ENCODE measurements at regions not wholly inside any gene's neighbourhood (a gene's known extent, or its start where the extent isn't known, plus 50 kb on each side); places are given as distances from the start of the nearest gene placed in this dataset.

GRCh38 chr17:14715561-14715960 is 414.7 kb downstream of the HS3ST3B1 start:
- DNase-seq = no peak

DNA sequence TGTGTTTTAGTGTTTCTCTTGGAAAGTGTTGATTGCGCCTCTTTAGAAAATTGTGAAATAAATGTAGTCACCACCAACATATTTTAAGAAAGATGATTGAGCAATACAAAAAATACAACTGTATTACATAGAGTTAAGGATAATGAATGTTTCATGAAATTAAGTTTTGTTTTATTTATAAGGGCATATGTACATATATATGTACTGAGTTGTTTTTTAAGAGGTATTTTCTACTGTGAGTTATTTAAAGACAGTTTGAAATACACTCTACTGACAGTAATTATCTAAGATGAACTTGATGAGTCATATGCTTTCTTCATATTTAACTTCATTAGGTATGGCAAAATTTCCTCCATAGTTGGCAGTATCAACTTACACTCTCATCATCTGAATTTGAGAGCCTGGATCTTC is 411.7 kb downstream of the HS3ST3B1 start:
- DNase-seq = no peak

- DNase-seq = no peak
Observed at GRCh38 chr17:14704121-14704520, 403.2 kb downstream of the HS3ST3B1 start.

DNA sequence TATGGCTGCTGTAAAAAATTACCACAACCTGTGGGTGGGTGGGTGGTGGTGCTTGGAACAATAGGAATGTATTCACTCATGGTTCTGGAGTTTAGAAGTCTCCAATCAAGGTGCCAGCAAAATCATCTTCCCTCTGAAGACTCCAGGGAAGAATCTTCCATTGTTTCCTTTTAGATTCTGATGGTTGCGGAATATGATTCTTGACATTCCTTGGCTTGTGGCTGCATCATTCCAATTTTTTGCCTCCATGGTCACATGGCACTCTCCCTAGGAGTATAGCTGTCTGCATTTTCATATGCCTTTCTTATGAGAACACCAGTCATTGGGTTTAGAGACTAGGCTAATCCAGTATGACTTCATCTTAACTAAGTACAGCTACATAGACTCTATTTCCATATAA is 401.0 kb downstream of the HS3ST3B1 start:
- DNase-seq = no peak

- no peak for DNase-seq
Observed at GRCh38 chr17:14699574-14700185, 398.8 kb downstream of the HS3ST3B1 start.

GRCh38 chr17:14693382-14693781 is 392.5 kb downstream of the HS3ST3B1 start:
- no peak for DNase-seq

- DNase-seq = no peak
Observed at GRCh38 chr17:14690704-14691103, 389.8 kb downstream of the HS3ST3B1 start.

GRCh38 chr17:14688134-14688533 is 387.3 kb downstream of the HS3ST3B1 start:
- DNase-seq = no peak

DNA sequence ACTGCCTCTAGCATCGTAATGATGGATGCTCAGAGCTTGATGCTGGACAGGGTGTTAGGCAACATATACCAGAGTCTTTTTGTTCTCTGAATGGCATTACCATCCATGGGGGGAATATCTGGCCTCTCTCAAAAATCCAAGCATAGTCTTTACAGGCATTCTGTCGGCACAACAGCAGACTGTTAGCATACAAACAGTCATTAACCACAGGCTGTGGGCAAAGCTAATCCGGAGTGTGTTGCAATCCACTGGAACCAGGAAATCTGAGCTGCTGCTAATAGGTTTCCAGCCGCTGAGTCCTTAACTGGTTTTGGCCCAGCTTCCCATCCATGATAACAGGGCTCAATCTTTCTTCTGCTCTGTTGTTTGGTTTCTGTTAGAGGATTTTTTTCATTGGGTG is 371.9 kb downstream of the HS3ST3B1 start:
- no peak for DNase-seq

DNA sequence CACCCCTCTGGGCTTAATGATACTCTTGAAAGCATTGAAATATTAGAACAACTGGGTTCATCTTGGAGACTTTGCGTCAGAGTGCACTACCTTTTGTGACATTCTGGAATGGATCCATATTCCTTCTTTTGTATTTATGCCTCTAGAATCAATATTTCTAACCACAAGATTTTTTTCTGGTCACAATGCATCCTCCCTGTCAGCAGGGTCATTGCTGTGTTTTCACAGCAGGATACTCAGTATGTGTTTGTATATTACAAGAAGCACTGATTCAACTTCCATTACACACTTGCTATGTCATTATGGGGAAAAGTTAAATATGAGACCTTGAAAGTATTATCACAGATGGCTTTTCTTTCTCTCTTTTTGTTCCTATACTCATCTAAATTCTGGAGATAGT is 370.0 kb downstream of the HS3ST3B1 start:
- no peak for DNase-seq

GRCh38 chr17:14664511-14664910 is 363.6 kb downstream of the HS3ST3B1 start:
- DNase-seq = no peak

DNA sequence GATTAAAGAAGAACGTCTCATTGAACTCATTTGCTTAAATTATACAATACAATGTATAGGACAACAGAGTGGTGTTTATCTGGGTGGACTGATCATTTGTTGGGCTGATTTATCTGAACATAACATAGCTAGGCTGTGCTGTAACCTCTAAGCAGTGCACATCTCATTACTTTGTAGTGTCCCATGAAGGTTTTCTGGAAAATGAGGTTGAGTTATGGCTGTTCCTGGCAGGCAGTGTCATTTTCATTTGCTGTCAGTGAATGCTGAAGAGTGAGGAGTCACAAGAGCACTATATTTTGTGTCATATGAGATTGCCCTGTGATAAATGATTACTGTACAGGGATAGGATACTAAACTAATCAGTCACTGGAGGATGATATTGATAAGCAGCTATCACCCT is 340.2 kb downstream of the HS3ST3B1 start:
- DNase-seq = no peak

DNA sequence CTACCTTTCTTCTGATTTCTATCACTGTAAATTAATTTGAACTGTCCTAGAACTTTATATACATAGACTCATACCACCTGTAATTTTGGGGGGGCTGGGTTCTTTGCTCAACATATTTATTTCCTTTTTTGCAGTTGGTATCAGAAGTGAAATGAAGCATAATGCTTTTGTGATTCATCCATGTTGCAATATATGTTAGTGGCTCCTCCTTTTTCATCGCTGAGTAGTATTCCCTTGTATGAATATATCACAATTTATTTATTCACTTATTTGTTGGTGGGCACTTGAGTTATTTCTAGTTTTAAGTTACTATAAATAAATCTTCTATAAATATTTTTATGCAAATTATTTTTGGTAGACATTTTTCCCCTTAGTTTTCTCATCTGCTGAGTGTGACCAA is 336.4 kb downstream of the HS3ST3B1 start:
- DNase-seq = no peak

GRCh38 chr17:14630621-14631020 is 329.7 kb downstream of the HS3ST3B1 start:
- DNase-seq = no peak

- DNase-seq = no peak
Observed at GRCh38 chr17:14630046-14630445, 329.2 kb downstream of the HS3ST3B1 start.

- DNase-seq = no peak
Observed at GRCh38 chr17:14622615-14623101, 321.8 kb downstream of the HS3ST3B1 start.

DNA sequence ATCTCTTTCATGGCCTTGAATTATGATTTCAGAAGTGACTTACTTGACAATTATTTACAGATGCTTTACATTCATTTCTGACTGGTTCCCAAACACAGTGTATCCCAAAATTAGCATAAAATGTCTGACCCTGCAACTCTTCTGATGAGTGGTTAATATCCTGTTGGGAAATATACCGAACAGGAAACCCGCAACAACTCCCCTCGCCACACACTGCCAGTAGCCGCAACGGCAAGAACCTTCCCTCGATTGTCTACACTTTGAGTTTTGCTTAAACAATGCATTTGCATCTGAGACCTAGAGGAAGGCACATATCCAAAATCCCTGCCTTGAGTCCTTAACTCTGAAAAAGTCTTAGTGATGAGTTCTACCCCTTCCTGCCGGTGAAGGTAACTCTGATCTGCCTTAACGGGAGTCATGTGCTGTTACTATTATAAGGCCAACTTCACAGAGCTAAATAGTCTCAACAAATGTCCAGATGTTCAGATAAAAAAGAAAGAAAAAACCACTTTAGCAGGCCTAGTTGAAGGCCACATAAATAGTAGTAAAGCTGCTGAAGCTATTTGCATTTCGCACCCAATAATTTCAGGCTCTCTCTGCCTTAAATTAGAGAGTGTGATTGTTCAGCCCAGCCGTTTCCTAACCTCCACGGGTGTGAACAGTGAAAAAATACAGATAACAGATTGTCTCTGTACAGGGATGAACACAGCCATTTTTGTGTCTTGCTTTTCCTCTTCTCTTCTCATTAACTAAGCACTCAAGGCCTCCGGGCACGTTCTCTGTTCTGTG is 321.1 kb downstream of the HS3ST3B1 start:
- DNase-seq = no peak

DNA sequence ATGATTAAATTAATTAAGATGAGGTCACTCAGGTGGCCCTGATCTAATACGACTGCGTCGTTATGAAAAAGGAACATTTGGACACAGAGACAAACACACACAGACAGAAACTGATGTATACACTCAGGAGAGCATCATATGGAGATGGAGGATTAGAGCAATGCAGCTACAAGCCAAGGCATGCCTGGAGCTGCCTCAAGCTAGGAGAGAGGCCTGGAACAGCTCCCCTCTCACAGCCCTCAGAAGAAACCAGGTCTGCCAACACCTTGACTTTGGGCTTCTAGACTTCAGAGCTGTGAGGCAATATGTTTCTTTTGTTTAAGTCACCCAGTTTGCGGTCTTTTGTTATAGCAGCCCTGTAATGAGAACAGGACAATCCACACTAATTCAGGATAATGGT is 318.9 kb downstream of the HS3ST3B1 start:
- DNase-seq = no peak

DNA sequence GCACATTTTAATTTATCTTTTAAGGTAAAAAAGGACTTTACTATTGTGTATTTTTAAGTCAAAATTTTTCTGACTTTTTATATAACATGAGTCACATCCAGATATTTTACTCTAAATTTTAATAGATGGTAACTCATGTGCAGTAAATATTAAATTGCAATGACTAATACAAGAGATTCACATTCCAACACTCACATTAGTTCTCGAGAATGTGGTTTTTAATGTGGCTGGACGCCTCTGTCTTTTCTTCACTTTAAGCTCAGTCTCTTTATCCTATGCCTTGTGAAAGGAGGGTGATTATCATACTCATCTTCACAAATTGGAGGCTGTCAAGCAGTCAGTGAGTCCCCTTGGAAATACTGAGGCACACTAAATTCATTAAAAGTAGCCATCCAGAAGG is 315.6 kb downstream of the HS3ST3B1 start:
- no peak for DNase-seq

- no peak for DNase-seq
Observed at GRCh38 chr17:14605267-14605599, 304.4 kb downstream of the HS3ST3B1 start.

DNA sequence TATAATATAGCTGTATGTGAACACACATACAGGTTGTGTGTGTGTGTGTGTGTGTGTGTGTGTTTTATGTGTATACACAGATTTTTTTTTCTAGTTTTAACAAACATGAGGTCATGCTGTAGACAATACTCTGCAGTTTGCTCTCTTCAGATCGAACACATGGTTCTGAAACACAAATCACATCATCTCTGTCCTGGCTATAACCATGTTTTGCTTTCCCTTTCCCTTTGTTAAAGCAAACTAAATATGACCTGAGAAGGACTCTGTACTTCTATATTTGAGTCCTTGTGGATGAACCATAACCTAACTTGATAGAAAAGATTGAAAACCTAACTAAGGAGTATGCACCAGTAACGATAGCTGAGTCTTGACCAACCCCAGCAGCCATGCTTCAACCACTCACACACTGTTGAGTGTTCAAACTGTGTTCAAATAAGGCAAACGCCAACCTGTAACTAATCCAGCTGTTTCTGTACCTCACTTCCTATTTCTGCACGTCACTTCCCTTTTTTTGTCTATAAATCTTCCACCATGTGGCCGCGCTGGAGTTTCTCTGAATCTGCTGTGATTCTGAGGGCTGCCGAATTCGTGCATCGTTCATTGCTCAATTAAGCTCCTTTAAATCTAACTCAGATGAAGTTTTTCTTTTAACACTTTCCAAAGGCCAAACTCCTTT is 303.8 kb downstream of the HS3ST3B1 start:
- DNase-seq = no peak

- no peak for DNase-seq
Observed at GRCh38 chr17:14596224-14596623, 295.3 kb downstream of the HS3ST3B1 start.

- DNase-seq = no peak
Observed at GRCh38 chr17:14595656-14596055, 294.8 kb downstream of the HS3ST3B1 start.

- DNase-seq = no peak
Observed at GRCh38 chr17:14594690-14595089, 293.8 kb downstream of the HS3ST3B1 start.
